GM21381 (cell line): ENCODE measurements at regions not wholly inside any gene's neighbourhood (a gene's known extent, or its start where the extent isn't known, plus 50 kb on each side); places are given as distances from the start of the nearest gene placed in this dataset.
"Not testable (repeated sequence)": the region's sequence is repeated elsewhere in the genome, so short reads cannot be mapped to it uniquely, and the experiment has no call there.

Experiments used
- ATAC-seq: cut with Tn5 transposase; IDR thresholded peaks from one replicate; pipeline ENCODE4 v1.9.1; 2021; ENCODE audit warnings: mild to moderate bottlenecking, moderate library complexity; ENCODE audit not compliant: unreplicated experiment

DNA sequence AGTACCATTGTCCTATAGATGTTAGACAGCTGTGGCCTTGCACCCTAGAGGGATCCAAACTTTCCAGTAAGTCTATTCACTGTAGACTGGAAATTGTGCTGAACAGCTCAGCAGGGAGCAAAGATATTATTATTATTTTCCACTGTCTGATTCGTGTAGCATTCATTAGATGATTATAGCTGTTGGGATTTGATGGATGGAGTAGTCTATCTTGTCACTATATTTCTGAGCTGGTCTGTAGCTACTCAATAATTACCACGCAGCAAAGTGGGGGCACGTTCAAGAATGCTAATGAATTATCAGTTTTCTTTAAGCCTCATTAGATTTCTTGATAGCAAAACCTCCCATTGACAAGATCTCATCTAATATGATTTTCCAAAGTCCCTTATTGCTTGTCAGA lies 113.2 kb downstream of the RTP4 start:
- no peak for ATAC-seq

DNA sequence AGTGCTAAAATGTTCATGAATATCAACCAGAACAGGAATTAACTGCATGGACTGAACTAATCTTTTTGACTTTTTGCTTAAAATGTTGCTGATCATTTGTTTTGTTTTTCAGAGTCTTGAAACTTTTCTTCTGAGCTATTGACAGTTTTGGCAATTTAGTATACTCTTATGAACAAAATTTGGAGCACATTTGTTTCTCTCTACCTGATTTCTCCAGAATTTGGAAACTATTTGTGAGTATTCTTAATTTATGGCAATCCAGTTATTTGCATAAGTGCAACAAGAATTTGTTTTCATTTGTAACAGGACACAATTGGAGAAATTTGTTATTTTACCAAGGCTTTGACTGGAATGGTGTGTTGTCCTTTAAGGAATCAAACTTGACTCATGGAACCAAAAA lies 107.4 kb downstream of the RTP4 start:
- not testable (repeated sequence) for ATAC-seq

DNA sequence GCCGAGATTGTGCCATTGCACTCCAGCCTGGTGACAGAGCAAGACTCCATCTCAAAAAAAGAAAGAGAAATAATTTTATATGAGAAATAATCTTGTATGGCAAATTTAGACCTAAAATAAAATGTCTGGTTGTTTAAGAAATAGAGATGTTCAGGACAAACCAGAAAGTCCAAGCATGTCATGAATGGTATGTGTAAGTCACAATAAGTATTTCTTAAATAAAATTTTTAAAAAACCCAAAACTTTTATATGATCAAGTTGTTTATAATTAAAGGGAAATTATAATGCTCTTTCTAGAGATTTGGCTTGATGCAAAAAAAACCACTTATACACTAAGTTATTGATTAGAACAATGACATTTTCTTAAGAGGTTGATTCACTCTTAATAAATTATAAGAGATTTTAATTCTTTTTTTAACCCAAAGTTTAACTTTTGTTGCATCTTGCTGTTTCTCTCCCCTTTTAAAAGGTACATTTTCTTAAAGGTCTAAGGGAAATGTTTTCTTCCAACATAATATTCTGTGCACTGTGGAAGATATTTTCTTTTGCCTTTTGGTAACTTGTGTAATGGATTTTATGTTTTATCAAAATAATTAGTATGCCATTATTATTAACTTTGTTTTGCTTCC lies 105.7 kb downstream of the RTP4 start:
- no peak for ATAC-seq

DNA sequence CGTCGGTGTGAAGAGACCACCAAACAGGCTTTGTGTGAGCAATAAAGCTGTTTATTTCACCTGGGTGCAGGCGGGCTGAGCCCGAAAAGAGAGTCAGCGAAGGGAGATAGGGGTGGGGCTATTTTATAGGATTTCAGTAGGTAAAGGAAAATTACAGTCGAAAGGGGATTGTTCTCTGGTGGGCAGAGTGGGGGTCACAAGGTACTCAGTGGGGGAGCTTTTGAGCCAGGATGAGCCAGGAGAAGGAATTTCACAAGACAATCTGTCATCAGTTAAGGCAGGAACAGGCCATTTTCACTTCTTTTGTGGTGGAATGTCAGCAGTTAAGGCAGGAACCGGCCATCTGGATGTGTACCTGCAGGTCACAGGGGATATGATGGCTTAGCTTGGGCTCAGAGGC lies 98.1 kb downstream of the RTP4 start:
- ATAC-seq: not testable (repeated sequence)

DNA sequence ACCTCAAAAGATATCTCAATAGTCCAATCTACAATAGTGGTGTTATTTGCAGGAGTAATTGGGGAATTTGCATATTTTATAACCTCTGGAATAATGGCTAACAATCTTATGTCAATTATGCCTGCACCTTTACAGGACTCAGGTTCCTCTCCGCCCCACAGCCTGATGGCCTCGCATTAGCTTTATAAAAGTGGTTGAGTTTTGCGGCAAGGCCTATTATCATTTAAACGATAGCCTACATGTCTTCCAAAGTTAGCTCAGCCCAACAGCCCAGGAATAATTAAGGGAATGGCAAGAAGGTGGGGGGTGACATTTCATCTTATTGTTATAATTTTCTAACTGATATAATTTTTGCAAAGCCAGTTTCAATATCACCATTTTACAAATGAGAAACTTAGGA lies 97.3 kb downstream of the RTP4 start:
- ATAC-seq: no peak

DNA sequence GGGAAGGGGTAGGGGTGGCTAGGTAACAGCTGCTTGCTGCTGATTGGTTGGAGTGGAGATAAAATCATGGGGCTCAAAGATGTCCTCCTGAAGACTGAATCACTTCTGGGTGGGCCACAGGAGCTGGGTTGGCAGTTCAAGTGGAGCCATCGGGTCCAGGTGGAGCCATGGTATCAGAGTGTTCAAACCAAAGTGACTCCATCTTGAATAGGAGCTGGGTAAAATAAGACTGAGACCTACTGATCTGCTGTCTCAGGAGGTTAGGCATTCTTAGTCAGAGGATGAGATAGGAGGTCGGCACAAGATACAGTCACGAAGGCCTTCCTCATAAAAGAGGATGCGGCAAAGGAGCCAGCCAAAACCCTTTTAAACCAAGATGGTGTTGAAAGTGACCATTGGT lies 96.5 kb downstream of the RTP4 start:
- ATAC-seq: no peak

DNA sequence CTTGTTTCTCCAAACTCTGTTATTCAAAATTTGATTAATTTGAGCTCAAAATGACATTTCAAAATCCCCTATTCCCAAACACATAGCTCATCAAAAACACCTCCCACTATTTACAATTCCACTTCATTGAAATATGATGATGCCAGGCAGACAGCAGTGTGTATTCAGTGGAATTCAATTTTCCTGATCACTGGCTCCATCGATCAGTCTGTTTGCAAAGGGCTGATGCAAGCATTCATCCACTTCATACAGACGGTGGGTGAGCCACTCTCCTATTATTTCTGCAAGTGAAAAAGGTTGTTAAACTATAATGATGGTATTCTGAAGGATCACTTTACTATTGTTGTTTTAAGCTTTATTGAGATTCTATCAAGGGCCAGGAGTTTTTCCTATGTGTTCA lies 90.7 kb downstream of the RTP4 start:
- no peak for ATAC-seq

DNA sequence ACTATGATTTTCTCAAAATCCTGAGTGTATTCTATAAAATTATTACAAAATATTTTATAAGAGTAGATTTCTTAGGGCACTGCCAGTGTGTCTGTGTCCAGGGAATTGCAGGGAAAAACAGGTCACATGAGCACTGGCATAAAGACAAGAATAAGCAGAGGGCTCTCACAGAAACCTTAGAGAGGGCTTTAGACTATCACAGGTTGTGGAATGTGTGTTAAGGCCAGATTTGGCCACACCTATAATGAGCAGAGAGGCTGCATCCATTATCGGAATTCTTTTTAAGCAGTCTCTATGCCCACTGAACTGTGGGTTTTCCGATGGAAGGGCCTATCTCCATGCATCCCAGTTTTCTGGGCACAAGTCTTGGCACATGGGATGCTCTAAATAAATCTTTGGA lies 90.2 kb downstream of the RTP4 start:
- ATAC-seq: no peak

DNA sequence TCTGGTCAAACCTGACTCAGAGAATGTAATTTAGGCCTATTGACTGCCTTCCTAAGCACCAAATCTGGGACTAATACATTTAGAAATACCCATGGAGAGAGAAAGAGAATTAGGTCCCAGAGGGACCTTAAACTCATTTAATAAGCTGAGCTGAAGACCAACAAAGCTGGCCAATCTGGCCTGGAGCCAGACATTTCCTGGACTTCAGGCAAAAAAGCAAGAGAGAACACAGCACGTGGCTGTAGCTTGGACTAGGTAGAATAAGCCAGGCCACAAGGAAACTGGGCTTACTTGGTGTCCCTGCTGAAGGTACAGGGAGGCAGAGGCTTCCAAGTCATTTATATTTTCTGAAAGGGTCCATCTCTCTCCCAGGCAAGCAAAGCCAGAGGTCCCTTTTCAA lies 88.1 kb downstream of the RTP4 start:
- no peak for ATAC-seq

DNA sequence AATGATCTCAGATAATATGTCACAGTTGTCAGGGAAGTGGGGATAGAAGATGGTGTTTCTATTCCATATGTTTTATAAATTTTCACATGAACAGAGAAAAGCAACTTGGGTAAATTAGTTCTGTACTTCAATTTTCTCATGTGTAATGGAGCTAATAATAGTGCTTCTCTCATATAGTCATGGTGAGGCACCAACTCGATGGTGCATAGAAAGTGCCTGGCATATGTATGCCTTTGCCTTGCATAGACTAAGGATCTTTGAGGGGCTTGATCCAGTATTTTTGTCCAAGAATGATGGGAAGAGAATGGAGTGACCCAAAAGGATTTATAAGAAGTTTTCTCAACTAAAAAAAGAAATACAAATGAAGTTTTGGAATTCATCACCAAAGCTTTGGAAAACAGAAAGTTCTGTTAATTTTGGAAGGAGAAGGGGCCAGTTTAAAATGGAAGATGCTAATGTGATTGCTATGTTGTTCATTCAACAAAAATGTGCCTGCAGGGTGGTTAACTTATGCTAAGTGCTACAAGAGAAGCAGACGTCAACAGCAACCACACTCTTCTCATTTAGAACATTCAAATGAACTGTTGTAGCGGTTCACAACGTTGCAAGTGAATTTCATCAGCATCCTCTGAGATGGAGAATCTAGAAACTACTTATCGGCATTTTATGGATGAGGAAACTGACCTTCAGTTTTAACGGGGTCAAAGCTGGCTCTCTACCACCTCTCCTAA lies 86.1 kb downstream of the RTP4 start:
- no peak for ATAC-seq

DNA sequence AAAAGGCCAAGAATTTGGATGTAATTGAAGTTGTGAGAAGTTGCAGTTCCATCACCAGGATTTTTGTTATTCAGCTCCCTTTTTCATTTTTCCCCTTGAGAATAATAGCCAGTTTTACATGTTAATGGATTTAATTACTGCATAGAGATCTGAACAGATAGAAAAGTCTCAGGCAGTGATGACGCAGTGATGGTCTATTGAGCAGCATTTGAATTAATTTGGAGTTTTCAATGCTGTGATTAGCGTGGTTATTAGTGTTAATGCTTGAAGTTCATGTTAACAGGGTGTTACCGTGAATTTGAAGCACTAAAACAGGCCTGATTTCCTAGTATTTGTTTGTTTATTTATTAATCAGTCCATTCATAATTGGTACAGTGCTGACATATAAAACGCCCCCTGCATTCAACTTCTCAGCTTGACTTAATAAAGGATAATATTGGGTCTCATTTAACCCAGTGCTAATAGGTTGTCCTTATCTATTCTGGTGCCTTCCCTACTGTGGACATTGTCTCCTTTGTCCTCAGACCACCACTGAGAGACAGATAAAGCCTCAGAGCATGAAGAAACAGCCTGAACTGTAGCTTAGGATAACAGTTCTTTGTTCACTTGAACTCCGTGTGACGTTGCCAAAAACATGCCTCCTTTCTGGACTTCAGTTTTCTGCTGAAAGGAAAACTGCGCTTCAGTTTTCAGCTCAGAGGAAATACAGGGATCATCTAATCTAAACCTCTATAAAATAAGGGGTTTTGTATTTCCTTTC lies 82.4 kb downstream of the RTP4 start:
- no peak for ATAC-seq

DNA sequence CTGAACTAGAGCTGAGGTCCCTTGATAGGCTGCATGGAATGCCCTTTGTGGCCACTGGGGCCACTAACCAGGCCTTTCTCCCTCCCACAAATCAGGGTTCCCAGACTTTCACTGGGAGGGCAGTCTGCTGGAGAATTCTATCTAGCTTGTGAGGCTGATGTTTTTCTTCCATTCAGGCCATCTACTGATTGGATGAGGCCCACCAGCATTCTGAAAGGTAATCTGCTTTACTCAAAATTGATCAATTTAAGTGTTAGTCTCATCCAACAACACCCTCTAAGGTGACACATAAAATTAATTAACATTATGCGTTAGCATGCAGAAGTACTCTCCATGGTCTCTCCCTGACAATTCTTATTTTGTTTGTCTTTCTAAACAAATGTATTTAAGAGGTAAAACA lies 80.5 kb downstream of the RTP4 start:
- no peak for ATAC-seq

DNA sequence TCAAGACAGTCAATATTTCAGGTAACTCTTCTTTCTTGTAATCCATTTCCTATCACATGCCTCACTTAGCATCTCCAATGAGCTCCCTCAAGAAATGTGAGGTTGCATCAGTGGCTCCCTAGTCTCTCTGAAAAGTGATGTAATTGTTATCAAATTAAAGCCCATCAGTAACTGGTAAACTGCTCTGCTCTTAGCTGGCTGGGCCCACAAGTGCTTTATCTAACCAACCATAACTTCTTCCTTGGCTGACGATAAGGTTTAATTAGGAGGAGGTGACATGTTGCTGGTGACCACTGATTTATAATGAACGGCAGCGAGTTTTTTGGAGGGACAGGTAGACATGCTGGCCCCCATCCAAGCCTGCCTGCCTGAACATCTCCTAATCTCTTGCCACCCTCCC lies 79.6 kb downstream of the RTP4 start:
- no peak for ATAC-seq

DNA sequence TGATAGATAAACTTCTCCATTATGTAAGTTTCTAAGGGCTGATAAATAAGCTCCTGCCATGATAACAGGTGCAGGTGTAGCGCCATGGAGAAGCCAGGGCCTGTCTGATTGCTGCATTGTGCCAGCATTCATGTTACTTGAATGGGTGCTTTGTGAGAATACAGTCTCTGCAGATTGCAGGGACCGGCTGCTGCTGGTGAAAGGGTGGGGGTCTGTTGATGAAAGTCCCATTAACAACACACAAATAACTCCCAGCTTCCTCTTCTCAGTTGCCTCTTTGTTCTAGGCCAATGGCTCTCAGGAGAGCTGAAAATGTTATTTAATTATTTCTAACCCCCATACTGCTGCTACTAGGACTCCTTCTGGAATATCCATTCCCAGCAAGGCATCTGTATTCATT lies 77.2 kb downstream of the RTP4 start:
- no peak for ATAC-seq

DNA sequence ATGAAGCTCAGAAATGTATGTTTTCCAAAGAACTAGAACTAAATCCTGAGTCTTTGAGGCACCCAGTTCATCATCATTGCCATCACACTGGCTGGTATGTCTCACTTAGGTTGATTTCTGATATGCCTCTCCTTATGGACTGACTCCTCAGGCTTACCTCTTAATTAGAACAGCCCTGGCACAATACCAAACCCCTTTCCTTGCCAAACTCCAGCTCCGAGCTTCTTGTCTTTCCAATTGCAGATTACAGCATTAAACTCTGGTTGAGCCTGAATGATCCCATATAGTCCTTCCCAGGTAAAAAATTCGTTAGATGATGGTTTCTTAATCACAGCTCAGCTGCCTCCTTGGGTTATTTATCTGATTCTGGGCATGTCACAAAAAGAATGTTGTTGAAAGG lies 66.3 kb downstream of the RTP4 start:
- ATAC-seq: no peak

DNA sequence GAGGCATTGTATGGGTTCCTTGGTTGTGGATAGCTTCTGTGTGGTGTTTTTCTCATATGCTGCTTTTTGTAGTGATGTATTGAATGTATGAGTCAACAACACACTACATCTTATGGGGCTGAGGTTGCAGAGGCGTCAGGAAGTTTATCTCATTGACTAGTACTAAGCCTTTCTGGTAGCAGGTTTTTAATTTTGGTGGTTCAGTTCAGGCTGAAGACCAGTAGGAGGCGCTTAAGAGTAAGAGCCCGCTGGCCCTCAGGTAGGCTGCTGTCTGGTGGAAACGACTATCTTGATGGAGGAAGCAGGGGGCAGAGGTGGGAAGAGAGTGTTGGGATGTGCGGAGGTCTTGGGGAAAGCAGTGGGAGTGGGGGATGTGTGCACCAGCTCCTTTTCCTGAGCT lies 62.4 kb downstream of the RTP4 start:
- no peak for ATAC-seq
